Liver (tissue), 8 donors: ENCODE measurements at regions not wholly inside any gene's neighbourhood (a gene's known extent, or its start where the extent isn't known, plus 50 kb on each side); places are given as distances from the start of the nearest gene placed in this dataset.

Experiments used
- DNase-seq: peaks from one replicate; pipeline ENCODE4 v3.0.0-alpha.2; 2017; ENCODE audit warnings: low spot score
- H3K27ac ChIP-seq, 2 donors: one replicate each; pipeline ENCODE4 v1.7.0; 2013; ENCODE audit warnings: inconsistent platforms in 2 of 2, low read length in 2 of 2, control low read depth in 1 of 2, low read depth in 1 of 2, mild to moderate bottlenecking in 1 of 2
- H3K27me3 ChIP-seq, 4 donors: one replicate each; pipeline versions ENCODE4 v1.6.1 to v1.7.0; 2013; ENCODE audit warnings: low read length in 3 of 4, inconsistent platforms in 1 of 4, mild to moderate bottlenecking in 1 of 4, moderate library complexity in 1 of 4; ENCODE audit not compliant: control insufficient read depth in 4 of 4, insufficient read depth in 4 of 4
- H3K36me3 ChIP-seq, 4 donors: one replicate each; pipeline versions ENCODE4 v1.6.1 to v1.7.0; 2013; ENCODE audit warnings: low read length in 3 of 4, mild to moderate bottlenecking in 3 of 4, low read depth in 1 of 4, moderate library complexity in 1 of 4; ENCODE audit not compliant: control insufficient read depth in 4 of 4, insufficient read depth in 3 of 4
- H3K4me1 ChIP-seq, 4 donors: one replicate each; pipeline versions ENCODE4 v1.6.1 to v1.7.0; 2013; ENCODE audit warnings: low read length in 3 of 4, mild to moderate bottlenecking in 3 of 4, moderate library complexity in 1 of 4; ENCODE audit not compliant: control insufficient read depth in 4 of 4, insufficient read depth in 4 of 4
- H3K4me3 ChIP-seq, 3 donors: one replicate each; pipeline versions ENCODE4 v1.6.1 to v1.7.0; 2013; ENCODE audit warnings: low read length in 3 of 3, control low read depth in 1 of 3, low read depth in 1 of 3, mild to moderate bottlenecking in 1 of 3
- H3K9ac ChIP-seq, 2 donors: one replicate each; pipeline ENCODE4 v1.7.0; 2013; ENCODE audit warnings: low read length in 2 of 2, mild to moderate bottlenecking in 2 of 2, moderate library complexity in 2 of 2, control low read depth in 1 of 2, low read depth in 1 of 2
- H3K9me3 ChIP-seq, 4 donors: one replicate each; pipeline versions ENCODE4 v1.6.1 to v1.7.0; 2013; ENCODE audit warnings: low read length in 3 of 4; ENCODE audit not compliant: control insufficient read depth in 4 of 4
- EGR1 ChIP-seq, 2 donors: IDR thresholded peaks; 2 replicates each; pipeline ENCODE4 v1.6.1; 2016 to 2018; ENCODE audit warnings: antibody characterized with exemption in 2 of 2, low read depth in 2 of 2
- FOXA1 ChIP-seq: IDR thresholded peaks from 2 replicates; pipeline ENCODE4 v1.6.1; 2016; ENCODE audit warnings: antibody characterized with exemption
- GABPA ChIP-seq, 2 donors: IDR thresholded peaks in 1 of 2; conservative IDR thresholded peaks in 1 of 2; 2 replicates each; pipeline ENCODE4 v1.6.1; 2016; ENCODE audit warnings: antibody characterized with exemption in 2 of 2, mild to moderate bottlenecking in 1 of 2, moderate library complexity in 1 of 2
- HNF4A ChIP-seq, 2 donors: conservative IDR thresholded peaks; 2 replicates each; pipeline ENCODE4 v1.6.1; 2016; ENCODE audit warnings: antibody characterized with exemption in 2 of 2, mild to moderate bottlenecking in 2 of 2
- HNF4G ChIP-seq: IDR thresholded peaks from 2 replicates; pipeline ENCODE4 v1.6.1; 2016; ENCODE audit warnings: antibody characterized with exemption
- JUND ChIP-seq, 2 donors: IDR thresholded peaks; 2 replicates each; pipeline ENCODE4 v1.6.1; 2016; ENCODE audit warnings: antibody characterized with exemption in 2 of 2
- MAX ChIP-seq: IDR thresholded peaks from 2 replicates; pipeline ENCODE4 v1.6.1; 2016; ENCODE audit warnings: antibody characterized with exemption
- NR2F2 ChIP-seq: IDR thresholded peaks from 2 replicates; pipeline ENCODE4 v1.6.1; 2016; ENCODE audit warnings: antibody characterized with exemption
- RAD21 ChIP-seq, 2 donors: IDR thresholded peaks; 2 replicates each; pipeline ENCODE4 v1.6.1; 2016; ENCODE audit warnings: antibody characterized with exemption in 2 of 2, mild to moderate bottlenecking in 2 of 2
- SP1 ChIP-seq: IDR thresholded peaks from 2 replicates; pipeline ENCODE4 v1.6.1; 2018; ENCODE audit warnings: antibody characterized with exemption, mild to moderate bottlenecking
- TAF1 ChIP-seq: conservative IDR thresholded peaks from 2 replicates; pipeline ENCODE4 v1.6.1; 2016; ENCODE audit warnings: antibody characterized with exemption, mild to moderate bottlenecking
- YY1 ChIP-seq: IDR thresholded peaks from 2 replicates; pipeline ENCODE4 v1.6.1; 2016; ENCODE audit warnings: antibody characterized with exemption, mild to moderate bottlenecking
- WGBS: extraction: QIAGEN DNeasy Blood & Tissue Kit; methylation state at CpG from one replicate; pipeline ENCODE4 v1.1.7; 2013; 5-methylcytosine and 5-hydroxymethylcytosine counted together
- TF ChIP-seq, protein P1 (sequence below): IDR thresholded peaks from 2 replicates; pipeline ENCODE4 v1.6.1; 2016; ENCODE audit warnings: antibody characterized with exemption
- TF ChIP-seq, protein P2 (sequence below): IDR thresholded peaks from 2 replicates; pipeline ENCODE4 v1.6.1; 2016; ENCODE audit warnings: antibody characterized with exemption, mild to moderate bottlenecking
- TF ChIP-seq, protein P3 (sequence below): IDR thresholded peaks from 2 replicates; pipeline ENCODE4 v1.6.1; 2016; ENCODE audit warnings: antibody characterized with exemption
- TF ChIP-seq, protein P4 (sequence below): fragments of 150-350 bp; IDR thresholded peaks from 2 replicates; pipeline ENCODE4 v1.5.1; 2017; ENCODE audit warnings: improper control_type of control experiment, low read depth, low read length; ENCODE audit not compliant: missing input control
- donor health status: healthy.
- donor health status: healthy.
- donor health status: healthy.
- donor health status: healthy.
- donor health status: healthy.

- Histone ChIP-seq H3K36me3 (no peaks in the 10 kb centered on the region), H3K9ac (no peak overlapping the region), H3K4me1 (no peaks in the 10 kb centered on the region), H3K27me3 (no peaks in the 10 kb centered on the region), H3K4me3 (no peak overlapping the region), H3K9me3 (no peaks in the 10 kb centered on the region), H3K27ac (no peak overlapping the region)
- TF ChIP-seq HNF4G: no peak
- TF ChIP-seq FOXA1: no peak
- TF ChIP-seq RAD21 (IDR thresholded peaks at IDR 0.05): no peak
- TF ChIP-seq SP1: no peak
- TF ChIP-seq, protein P1, sequence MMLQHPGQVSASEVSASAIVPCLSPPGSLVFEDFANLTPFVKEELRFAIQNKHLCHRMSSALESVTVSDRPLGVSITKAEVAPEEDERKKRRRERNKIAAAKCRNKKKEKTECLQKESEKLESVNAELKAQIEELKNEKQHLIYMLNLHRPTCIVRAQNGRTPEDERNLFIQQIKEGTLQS: no peak
- TF ChIP-seq JUND (IDR thresholded peaks at IDR 0.05): no peak
- TF ChIP-seq TAF1: no peak
- TF ChIP-seq, protein P2, sequence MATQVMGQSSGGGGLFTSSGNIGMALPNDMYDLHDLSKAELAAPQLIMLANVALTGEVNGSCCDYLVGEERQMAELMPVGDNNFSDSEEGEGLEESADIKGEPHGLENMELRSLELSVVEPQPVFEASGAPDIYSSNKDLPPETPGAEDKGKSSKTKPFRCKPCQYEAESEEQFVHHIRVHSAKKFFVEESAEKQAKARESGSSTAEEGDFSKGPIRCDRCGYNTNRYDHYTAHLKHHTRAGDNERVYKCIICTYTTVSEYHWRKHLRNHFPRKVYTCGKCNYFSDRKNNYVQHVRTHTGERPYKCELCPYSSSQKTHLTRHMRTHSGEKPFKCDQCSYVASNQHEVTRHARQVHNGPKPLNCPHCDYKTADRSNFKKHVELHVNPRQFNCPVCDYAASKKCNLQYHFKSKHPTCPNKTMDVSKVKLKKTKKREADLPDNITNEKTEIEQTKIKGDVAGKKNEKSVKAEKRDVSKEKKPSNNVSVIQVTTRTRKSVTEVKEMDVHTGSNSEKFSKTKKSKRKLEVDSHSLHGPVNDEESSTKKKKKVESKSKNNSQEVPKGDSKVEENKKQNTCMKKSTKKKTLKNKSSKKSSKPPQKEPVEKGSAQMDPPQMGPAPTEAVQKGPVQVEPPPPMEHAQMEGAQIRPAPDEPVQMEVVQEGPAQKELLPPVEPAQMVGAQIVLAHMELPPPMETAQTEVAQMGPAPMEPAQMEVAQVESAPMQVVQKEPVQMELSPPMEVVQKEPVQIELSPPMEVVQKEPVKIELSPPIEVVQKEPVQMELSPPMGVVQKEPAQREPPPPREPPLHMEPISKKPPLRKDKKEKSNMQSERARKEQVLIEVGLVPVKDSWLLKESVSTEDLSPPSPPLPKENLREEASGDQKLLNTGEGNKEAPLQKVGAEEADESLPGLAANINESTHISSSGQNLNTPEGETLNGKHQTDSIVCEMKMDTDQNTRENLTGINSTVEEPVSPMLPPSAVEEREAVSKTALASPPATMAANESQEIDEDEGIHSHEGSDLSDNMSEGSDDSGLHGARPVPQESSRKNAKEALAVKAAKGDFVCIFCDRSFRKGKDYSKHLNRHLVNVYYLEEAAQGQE: no peak
- TF ChIP-seq, protein P3, sequence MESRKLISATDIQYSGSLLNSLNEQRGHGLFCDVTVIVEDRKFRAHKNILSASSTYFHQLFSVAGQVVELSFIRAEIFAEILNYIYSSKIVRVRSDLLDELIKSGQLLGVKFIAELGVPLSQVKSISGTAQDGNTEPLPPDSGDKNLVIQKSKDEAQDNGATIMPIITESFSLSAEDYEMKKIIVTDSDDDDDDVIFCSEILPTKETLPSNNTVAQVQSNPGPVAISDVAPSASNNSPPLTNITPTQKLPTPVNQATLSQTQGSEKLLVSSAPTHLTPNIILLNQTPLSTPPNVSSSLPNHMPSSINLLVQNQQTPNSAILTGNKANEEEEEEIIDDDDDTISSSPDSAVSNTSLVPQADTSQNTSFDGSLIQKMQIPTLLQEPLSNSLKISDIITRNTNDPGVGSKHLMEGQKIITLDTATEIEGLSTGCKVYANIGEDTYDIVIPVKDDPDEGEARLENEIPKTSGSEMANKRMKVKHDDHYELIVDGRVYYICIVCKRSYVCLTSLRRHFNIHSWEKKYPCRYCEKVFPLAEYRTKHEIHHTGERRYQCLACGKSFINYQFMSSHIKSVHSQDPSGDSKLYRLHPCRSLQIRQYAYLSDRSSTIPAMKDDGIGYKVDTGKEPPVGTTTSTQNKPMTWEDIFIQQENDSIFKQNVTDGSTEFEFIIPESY: no peak
- no peak for TF ChIP-seq MAX
- TF ChIP-seq GABPA (IDR thresholded peaks at IDR 0.05 in 1 of 2, conservative IDR thresholded peaks at IDR 0.05 in 1 of 2): no peak
- TF ChIP-seq NR2F2: no peak
- TF ChIP-seq, protein P4, sequence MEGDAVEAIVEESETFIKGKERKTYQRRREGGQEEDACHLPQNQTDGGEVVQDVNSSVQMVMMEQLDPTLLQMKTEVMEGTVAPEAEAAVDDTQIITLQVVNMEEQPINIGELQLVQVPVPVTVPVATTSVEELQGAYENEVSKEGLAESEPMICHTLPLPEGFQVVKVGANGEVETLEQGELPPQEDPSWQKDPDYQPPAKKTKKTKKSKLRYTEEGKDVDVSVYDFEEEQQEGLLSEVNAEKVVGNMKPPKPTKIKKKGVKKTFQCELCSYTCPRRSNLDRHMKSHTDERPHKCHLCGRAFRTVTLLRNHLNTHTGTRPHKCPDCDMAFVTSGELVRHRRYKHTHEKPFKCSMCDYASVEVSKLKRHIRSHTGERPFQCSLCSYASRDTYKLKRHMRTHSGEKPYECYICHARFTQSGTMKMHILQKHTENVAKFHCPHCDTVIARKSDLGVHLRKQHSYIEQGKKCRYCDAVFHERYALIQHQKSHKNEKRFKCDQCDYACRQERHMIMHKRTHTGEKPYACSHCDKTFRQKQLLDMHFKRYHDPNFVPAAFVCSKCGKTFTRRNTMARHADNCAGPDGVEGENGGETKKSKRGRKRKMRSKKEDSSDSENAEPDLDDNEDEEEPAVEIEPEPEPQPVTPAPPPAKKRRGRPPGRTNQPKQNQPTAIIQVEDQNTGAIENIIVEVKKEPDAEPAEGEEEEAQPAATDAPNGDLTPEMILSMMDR: no peak
- no peak for TF ChIP-seq HNF4A (conservative IDR thresholded peaks at IDR 0.05)
- TF ChIP-seq YY1: no peak
- no peak for TF ChIP-seq EGR1 (IDR thresholded peaks at IDR 0.05; ENCODE audit: low read depth in 2 of 2)
- DNase-seq: no peak
- 97% methylated on average over 9 of the region's 9 CpGs for WGBS
Measured at GRCh38 chr2:163459986-163460385, 275.8 kb downstream of the FIGN start.
